ENCODE measurements at regions not wholly inside any gene's neighbourhood (a gene's known extent, or its start where the extent isn't known, plus 50 kb on each side); places are given as distances from the start of the nearest gene placed in this dataset.

- H3K4me2 ChIP-seq, result no peak overlapping the region
- H3K4me1 ChIP-seq (replicated peaks; ENCODE audit: insufficient read depth), result no peaks in the 10 kb centered on the region
- no peaks in the 10 kb centered on the region for H3K9me2 ChIP-seq (ENCODE audit: insufficient read depth)
- TF ChIP-seq, protein P1, sequence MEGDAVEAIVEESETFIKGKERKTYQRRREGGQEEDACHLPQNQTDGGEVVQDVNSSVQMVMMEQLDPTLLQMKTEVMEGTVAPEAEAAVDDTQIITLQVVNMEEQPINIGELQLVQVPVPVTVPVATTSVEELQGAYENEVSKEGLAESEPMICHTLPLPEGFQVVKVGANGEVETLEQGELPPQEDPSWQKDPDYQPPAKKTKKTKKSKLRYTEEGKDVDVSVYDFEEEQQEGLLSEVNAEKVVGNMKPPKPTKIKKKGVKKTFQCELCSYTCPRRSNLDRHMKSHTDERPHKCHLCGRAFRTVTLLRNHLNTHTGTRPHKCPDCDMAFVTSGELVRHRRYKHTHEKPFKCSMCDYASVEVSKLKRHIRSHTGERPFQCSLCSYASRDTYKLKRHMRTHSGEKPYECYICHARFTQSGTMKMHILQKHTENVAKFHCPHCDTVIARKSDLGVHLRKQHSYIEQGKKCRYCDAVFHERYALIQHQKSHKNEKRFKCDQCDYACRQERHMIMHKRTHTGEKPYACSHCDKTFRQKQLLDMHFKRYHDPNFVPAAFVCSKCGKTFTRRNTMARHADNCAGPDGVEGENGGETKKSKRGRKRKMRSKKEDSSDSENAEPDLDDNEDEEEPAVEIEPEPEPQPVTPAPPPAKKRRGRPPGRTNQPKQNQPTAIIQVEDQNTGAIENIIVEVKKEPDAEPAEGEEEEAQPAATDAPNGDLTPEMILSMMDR (conservative IDR thresholded peaks at IDR 0.05), result no peak
- no peak for TF ChIP-seq EZH2 (IDR thresholded peaks at IDR 0.05; ENCODE audit: low read depth)
- ChIA-PET POLR2A (ENCODE audit: unreplicated experiment) (interaction anchor here (0.6 kb wide), 1 partner anchor 9 kb away, joined by 10 read pairs; no protein-coding TSS in a partner anchor), CTCF (no interaction called here)
- H3F3A ChIP-seq (ENCODE audit: insufficient read depth, low read depth), result no peaks in the 10 kb centered on the region; the same call in 1 of the 2 replicates
- no peak overlapping the region for H2AFZ ChIP-seq
- no peaks in the 10 kb centered on the region for H3K9me3 ChIP-seq (ENCODE audit: insufficient read depth, low read depth)
- H3K36me3 ChIP-seq (ENCODE audit: low read depth), result no peaks in the 10 kb centered on the region
- intact Hi-C loops (cut with micrococcal nuclease; ENCODE audit: unreplicated experiment), result no loop called here
- no peak overlapping the region for H3K27ac ChIP-seq
- no peaks in the 10 kb centered on the region for H3K27me3 ChIP-seq (ENCODE audit: insufficient read depth, low read depth)
- H3K4me3 ChIP-seq, result no peak overlapping the region
- no TSS peak for BruUV-seq (replicated peaks)
- H3K79me2 ChIP-seq (ENCODE audit: low read depth), result no peaks in the 10 kb centered on the region
- no peaks in the 10 kb centered on the region for H4K20me1 ChIP-seq (ENCODE audit: insufficient read depth)
- no peak for DNase-seq
Measured at GRCh38 chr7:10100572-10100971, 873.1 kb upstream of the PHF14 start.

DNA sequence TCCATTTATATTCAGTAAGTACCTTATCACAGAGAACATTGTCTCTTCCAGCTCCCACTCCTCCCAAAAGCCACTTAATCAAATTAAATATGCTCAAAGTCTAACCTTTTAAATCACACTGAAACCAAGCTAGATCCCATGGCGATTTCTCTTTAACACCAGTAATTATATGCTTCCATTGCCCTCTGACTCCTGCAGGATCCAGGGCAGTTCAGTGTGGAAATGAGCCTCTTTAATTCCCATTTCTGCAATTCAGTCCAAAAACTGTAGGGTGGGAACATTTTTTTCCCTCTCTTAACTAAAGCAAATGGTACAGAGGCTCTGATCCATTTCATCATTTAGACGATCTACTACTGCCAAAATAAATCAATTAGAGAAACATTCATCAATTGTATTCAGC lies 872.3 kb upstream of the PHF14 start:
- no peaks in the 10 kb centered on the region for H3K9me2 ChIP-seq (ENCODE audit: insufficient read depth)
- no peak overlapping the region for H2AFZ ChIP-seq
- no peaks in the 10 kb centered on the region for H3K4me1 ChIP-seq (replicated peaks; ENCODE audit: insufficient read depth)
- no peaks in the 10 kb centered on the region for H4K20me1 ChIP-seq (ENCODE audit: insufficient read depth)
- H3K79me2 ChIP-seq (ENCODE audit: low read depth), result no peaks in the 10 kb centered on the region
- no peak overlapping the region for H3K4me3 ChIP-seq
- BruUV-seq (replicated peaks), result no TSS peak
- TF ChIP-seq EZH2 (IDR thresholded peaks at IDR 0.05; ENCODE audit: low read depth), result no peak
- TF ChIP-seq, protein P1 (conservative IDR thresholded peaks at IDR 0.05), result no peak
- no peaks in the 10 kb centered on the region for H3K27me3 ChIP-seq (ENCODE audit: insufficient read depth, low read depth)
- no peak overlapping the region for H3K27ac ChIP-seq
- ChIA-PET POLR2A (ENCODE audit: unreplicated experiment) (no interaction called here), CTCF (no interaction called here)
- intact Hi-C loops (cut with micrococcal nuclease; ENCODE audit: unreplicated experiment), result no loop called here
- no peak for DNase-seq
- H3K4me2 ChIP-seq, result no peak overlapping the region
- no peaks in the 10 kb centered on the region for H3K36me3 ChIP-seq (ENCODE audit: low read depth)
- H3K9me3 ChIP-seq (ENCODE audit: insufficient read depth, low read depth), result no peaks in the 10 kb centered on the region
- no peaks in the 10 kb centered on the region; the same call in 1 of the 2 replicates for H3F3A ChIP-seq (ENCODE audit: insufficient read depth, low read depth)

DNA sequence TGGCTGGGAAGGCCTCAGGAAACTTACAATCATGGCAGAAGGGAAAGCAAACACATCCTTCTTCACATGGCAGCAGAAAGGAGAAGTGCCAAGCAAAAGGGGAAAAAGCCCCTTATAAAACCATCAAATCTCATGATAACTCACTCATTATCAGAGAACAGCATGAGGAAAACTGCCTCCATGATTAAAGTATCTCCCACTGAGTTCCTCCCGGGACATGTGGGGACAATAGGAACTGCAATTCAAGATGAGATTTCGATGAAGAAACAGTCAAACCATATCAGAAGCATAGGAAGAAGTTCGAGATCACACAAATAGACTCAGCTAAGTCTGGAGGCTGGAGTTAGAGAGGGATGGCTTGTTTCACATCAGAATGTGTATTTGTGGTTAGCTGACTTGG lies 869.4 kb upstream of the PHF14 start:
- ChIA-PET CTCF (no interaction called here), POLR2A (ENCODE audit: unreplicated experiment) (no interaction called here)
- no TSS peak for BruUV-seq (replicated peaks)
- H3F3A ChIP-seq (ENCODE audit: insufficient read depth, low read depth), result no peaks in the 10 kb centered on the region
- no peak overlapping the region for H3K4me3 ChIP-seq
- H3K4me1 ChIP-seq (replicated peaks; ENCODE audit: insufficient read depth), result no peaks in the 10 kb centered on the region
- no peaks in the 10 kb centered on the region for H3K9me3 ChIP-seq (ENCODE audit: insufficient read depth, low read depth)
- no peaks in the 10 kb centered on the region for H3K36me3 ChIP-seq (ENCODE audit: low read depth)
- H3K79me2 ChIP-seq (ENCODE audit: low read depth), result no peaks in the 10 kb centered on the region
- no peak for DNase-seq
- intact Hi-C loops (cut with micrococcal nuclease; ENCODE audit: unreplicated experiment), result no loop called here
- H3K27me3 ChIP-seq (ENCODE audit: insufficient read depth, low read depth), result no peaks in the 10 kb centered on the region
- no peak overlapping the region for H3K4me2 ChIP-seq
- TF ChIP-seq, protein P1 (conservative IDR thresholded peaks at IDR 0.05), result no peak
- no peak for TF ChIP-seq EZH2 (IDR thresholded peaks at IDR 0.05; ENCODE audit: low read depth)
- no peaks in the 10 kb centered on the region for H4K20me1 ChIP-seq (ENCODE audit: insufficient read depth)
- no peak overlapping the region for H2AFZ ChIP-seq
- H3K9me2 ChIP-seq (ENCODE audit: insufficient read depth), result no peaks in the 10 kb centered on the region
- no peak overlapping the region for H3K27ac ChIP-seq
